Tibial nerve (tissue), 4 donors: ENCODE measurements at regions not wholly inside any gene's neighbourhood (a gene's known extent, or its start where the extent isn't known, plus 50 kb on each side); places are given as distances from the start of the nearest gene placed in this dataset.
"Not testable (repeated sequence)": the region's sequence is repeated elsewhere in the genome, so short reads cannot be mapped to it uniquely, and the experiment has no call there.

Experiments
- DNase-seq, 2 donors: peaks; one replicate each; pipeline ENCODE4 v3.0.0-alpha.2; 2019; ENCODE audit warnings: low spot score in 2 of 2
- H3K27ac ChIP-seq, 4 donors: fragments of 200-600 bp; sonication (generic) in 3 of 4; one replicate each; pipeline ENCODE4 v1.5.1; 2017 to 2019; ENCODE audit warnings: mild to moderate bottlenecking in 1 of 4
- H3K27me3 ChIP-seq, 2 donors: fragments of 200-600 bp; sonication (generic) in 1 of 2; one replicate each; pipeline versions ENCODE4 v1.5.1 to v1.6.0; 2017 to 2019
- H3K36me3 ChIP-seq, 3 donors: fragments of 200-600 bp; sonication (generic); one replicate each; pipeline ENCODE4 v1.5.1; 2018 to 2019
- H3K4me1 ChIP-seq, 4 donors: fragments of 200-600 bp; sonication (generic) in 3 of 4; one replicate each; pipeline ENCODE4 v1.5.1; 2017 to 2019
- H3K4me3 ChIP-seq, 4 donors: fragments of 200-600 bp; sonication (generic) in 3 of 4; one replicate each; pipeline ENCODE4 v1.5.1; 2017 to 2019; ENCODE audit warnings: mild to moderate bottlenecking in 1 of 4, moderate library complexity in 1 of 4
- H3K9me3 ChIP-seq, 4 donors: fragments of 200-600 bp; sonication (generic) in 3 of 4; one replicate each; pipeline ENCODE4 v1.5.1; 2017 to 2019
- CTCF ChIP-seq, 5 experiments: fragments of 200-600 bp in 3 of 5; fragments of 450-650 bp in 2 of 5; sonication (generic) in 3 of 5; IDR thresholded peaks; one replicate each; pipeline ENCODE4 v1.5.1; 2016 to 2019; ENCODE audit warnings: antibody characterized with exemption in 5 of 5, mild to moderate bottlenecking in 3 of 5, moderate library complexity in 2 of 5
- EP300 ChIP-seq, 2 donors: sonication (generic); formaldehyde crosslinking; IDR thresholded peaks; one replicate each; pipeline ENCODE4 v1.6.1; 2017; ENCODE audit warnings: antibody characterized with exemption in 2 of 2, mild to moderate bottlenecking in 1 of 2
- POLR2A ChIP-seq, 2 donors: fragments of 450-650 bp; IDR thresholded peaks; one replicate each; pipeline ENCODE4 v1.6.1; 2017; ENCODE audit warnings: antibody characterized with exemption in 2 of 2, mild to moderate bottlenecking in 2 of 2, moderate library complexity in 2 of 2
- WGBS, 2 donors: methylation state at CpG; one replicate each; pipeline ENCODE4 v1.1.5; 2018; 5-methylcytosine and 5-hydroxymethylcytosine counted together

GRCh38 chr16:51239196-51239595 lies 88.1 kb upstream of the SALL1 start:
- H3K27me3 ChIP-seq = no peaks in the 10 kb centered on the region

GRCh38 chr16:51237861-51238378 lies 86.8 kb upstream of the SALL1 start:
- no peaks in the 10 kb centered on the region for H3K36me3 ChIP-seq
- no peak for DNase-seq
- no peaks in the 10 kb centered on the region for H3K27me3 ChIP-seq
- H3K4me1 ChIP-seq = no peaks in the 10 kb centered on the region
- no peak overlapping the region for H3K4me3 ChIP-seq
- WGBS, 2 donors = 43 to 45% methylated on average over 6 of the region's 6 CpGs
- no peak for TF ChIP-seq POLR2A (IDR thresholded peaks at IDR 0.05)
- no peak for TF ChIP-seq CTCF (IDR thresholded peaks at IDR 0.05)
- no peak for TF ChIP-seq EP300 (IDR thresholded peaks at IDR 0.05)
- H3K27ac ChIP-seq = no peak overlapping the region
- H3K9me3 ChIP-seq = peaks cover 0 to 5% (median 0%) of the 10 kb centered on the region in 4 donors

More at GRCh38 chr16:51239196-51239595, 88.1 kb upstream of the SALL1 start:
- no peaks in the 10 kb centered on the region for H3K36me3 ChIP-seq
- no peak overlapping the region for H3K4me3 ChIP-seq
- 93% methylated on average over 2 of the region's 2 CpGs for WGBS, 2 donors
- no peak overlapping the region for H3K27ac ChIP-seq
- H3K4me1 ChIP-seq = no peaks in the 10 kb centered on the region
- no peak for DNase-seq
- peaks cover 0 to 5% (median 0%) of the 10 kb centered on the region in 4 donors for H3K9me3 ChIP-seq
- TF ChIP-seq CTCF (IDR thresholded peaks at IDR 0.05) (no peak), POLR2A (IDR thresholded peaks at IDR 0.05) (no peak), EP300 (IDR thresholded peaks at IDR 0.05) (no peak)

GRCh38 chr16:51237207-51237606 lies 86.1 kb upstream of the SALL1 start:
- 70 to 75% methylated on average over 2 of the region's 2 CpGs for WGBS, 2 donors
- no peak overlapping the region for H3K4me3 ChIP-seq
- peaks cover 0 to 5% (median 0%) of the 10 kb centered on the region in 4 donors for H3K9me3 ChIP-seq
- no peak for DNase-seq
- H3K36me3 ChIP-seq = no peaks in the 10 kb centered on the region
- H3K4me1 ChIP-seq = no peaks in the 10 kb centered on the region
- H3K27me3 ChIP-seq = no peaks in the 10 kb centered on the region
- no peak overlapping the region for H3K27ac ChIP-seq
- TF ChIP-seq POLR2A (IDR thresholded peaks at IDR 0.05) = no peak
- TF ChIP-seq CTCF (IDR thresholded peaks at IDR 0.05) = no peak
- TF ChIP-seq EP300 (IDR thresholded peaks at IDR 0.05) = no peak

GRCh38 chr16:51236583-51236982 lies 85.5 kb upstream of the SALL1 start:
- Histone ChIP-seq H3K9me3 (peaks cover 0 to 5% (median 0%) of the 10 kb centered on the region in 4 donors), H3K4me1 (no peaks in the 10 kb centered on the region), H3K27me3 (no peaks in the 10 kb centered on the region), H3K27ac (no peak overlapping the region), H3K4me3 (no peak overlapping the region), H3K36me3 (no peaks in the 10 kb centered on the region)
- DNase-seq = no peak
- TF ChIP-seq POLR2A (IDR thresholded peaks at IDR 0.05) (no peak), CTCF (IDR thresholded peaks at IDR 0.05) (no peak), EP300 (IDR thresholded peaks at IDR 0.05) (no peak)
- 20 to 25% methylated on average over 3 of the region's 3 CpGs for WGBS, 2 donors

- Histone ChIP-seq H3K9me3 (no peaks in the 10 kb centered on the region), H3K4me3 (no peak overlapping the region), H3K4me1 (no peaks in the 10 kb centered on the region), H3K36me3 (no peaks in the 10 kb centered on the region), H3K27ac (no peak overlapping the region), H3K27me3 (no peaks in the 10 kb centered on the region)
- no peak for DNase-seq
- 64 to 72% methylated on average over 4 of the region's 4 CpGs for WGBS, 2 donors
- TF ChIP-seq CTCF (IDR thresholded peaks at IDR 0.05) (no peak), POLR2A (IDR thresholded peaks at IDR 0.05) (no peak), EP300 (IDR thresholded peaks at IDR 0.05) (no peak)
Measured at GRCh38 chr16:51231702-51232101, 80.6 kb upstream of the SALL1 start.

- H3K27ac ChIP-seq, H3K27me3 ChIP-seq, H3K4me1 ChIP-seq, H3K36me3 ChIP-seq, H3K4me3 ChIP-seq, DNase-seq, H3K9me3 ChIP-seq: not testable (repeated sequence)
- 81 to 88% methylated on average over 1 of the region's 1 CpG for WGBS, 2 donors
Measured at GRCh38 chr16:51230035-51230434, 79.0 kb upstream of the SALL1 start.
